ENCODE measurements at regions not wholly inside any gene's neighbourhood (a gene's known extent, or its start where the extent isn't known, plus 50 kb on each side); places are given as distances from the start of the nearest gene placed in this dataset.

DNA sequence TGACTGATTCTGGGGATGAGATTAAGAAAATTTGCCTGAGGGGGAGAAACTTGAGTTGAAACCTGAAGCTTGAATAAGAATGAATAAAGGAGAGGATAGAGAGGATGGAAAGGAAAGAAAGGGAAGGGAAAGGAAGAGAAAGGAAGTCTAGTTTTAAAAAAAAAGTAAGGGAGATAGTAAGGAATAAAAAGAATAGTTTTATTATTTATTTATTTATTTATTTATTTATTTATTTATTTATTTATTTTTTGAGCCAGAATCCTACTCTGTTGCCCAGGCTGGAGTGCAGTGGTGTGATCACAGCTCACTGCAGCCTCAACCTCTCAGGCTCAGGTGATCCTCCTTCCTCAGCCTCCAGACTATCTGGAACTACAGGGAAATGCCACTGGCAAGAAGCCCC is 62.0 kb upstream of the NAF1 start:
- H3K4me1 ChIP-seq = no peaks in the 10 kb centered on the region
- intact Hi-C loops (cut with DNase I; ENCODE audit: low total_unique reads) = loop anchor here (5.0 kb wide), 1 partner anchor 866 kb away; no protein-coding TSS in a partner anchor
- H3K4me3 ChIP-seq = no peak overlapping the region
- TF ChIP-seq POLR2AphosphoS5 (IDR thresholded peaks at IDR 0.05) (no peak), POLR2A (IDR thresholded peaks at IDR 0.05) (no peak)
- TF ChIP-seq, protein P1, sequence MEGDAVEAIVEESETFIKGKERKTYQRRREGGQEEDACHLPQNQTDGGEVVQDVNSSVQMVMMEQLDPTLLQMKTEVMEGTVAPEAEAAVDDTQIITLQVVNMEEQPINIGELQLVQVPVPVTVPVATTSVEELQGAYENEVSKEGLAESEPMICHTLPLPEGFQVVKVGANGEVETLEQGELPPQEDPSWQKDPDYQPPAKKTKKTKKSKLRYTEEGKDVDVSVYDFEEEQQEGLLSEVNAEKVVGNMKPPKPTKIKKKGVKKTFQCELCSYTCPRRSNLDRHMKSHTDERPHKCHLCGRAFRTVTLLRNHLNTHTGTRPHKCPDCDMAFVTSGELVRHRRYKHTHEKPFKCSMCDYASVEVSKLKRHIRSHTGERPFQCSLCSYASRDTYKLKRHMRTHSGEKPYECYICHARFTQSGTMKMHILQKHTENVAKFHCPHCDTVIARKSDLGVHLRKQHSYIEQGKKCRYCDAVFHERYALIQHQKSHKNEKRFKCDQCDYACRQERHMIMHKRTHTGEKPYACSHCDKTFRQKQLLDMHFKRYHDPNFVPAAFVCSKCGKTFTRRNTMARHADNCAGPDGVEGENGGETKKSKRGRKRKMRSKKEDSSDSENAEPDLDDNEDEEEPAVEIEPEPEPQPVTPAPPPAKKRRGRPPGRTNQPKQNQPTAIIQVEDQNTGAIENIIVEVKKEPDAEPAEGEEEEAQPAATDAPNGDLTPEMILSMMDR (IDR thresholded peaks at IDR 0.05) = no peak
- no peaks in the 10 kb centered on the region for H3K27me3 ChIP-seq
- H3K27ac ChIP-seq = no peak overlapping the region
- peaks cover 0 to 6% of the 10 kb centered on the region in 2 donors for H3K9me3 ChIP-seq
- no peak for DNase-seq (ENCODE audit: low spot score in 2 of 2)
- H3K36me3 ChIP-seq = no peaks in the 10 kb centered on the region

DNA sequence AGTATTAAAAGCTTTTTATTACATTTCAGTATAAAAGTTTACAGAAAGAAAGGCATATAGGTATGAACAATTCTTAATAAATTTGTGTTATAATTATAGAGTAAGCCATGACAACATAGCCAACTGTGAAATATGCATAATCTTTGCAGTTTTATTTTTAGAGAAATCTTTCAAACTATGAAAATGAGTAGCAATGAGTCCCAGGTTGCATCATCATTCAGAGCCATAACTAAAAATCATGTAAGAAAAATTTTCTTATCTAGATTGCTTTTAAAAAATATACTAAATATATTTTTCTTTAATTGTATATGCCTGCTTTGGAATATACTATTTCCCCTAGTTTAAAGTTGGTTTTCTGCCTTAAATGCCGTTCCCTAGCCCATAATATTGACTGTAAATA is 54.8 kb upstream of the NAF1 start:
- Histone ChIP-seq H3K4me3 (no peak overlapping the region), H3K27ac (no peak overlapping the region), H3K4me1 (no peaks in the 10 kb centered on the region), H3K36me3 (no peaks in the 10 kb centered on the region), H3K9me3 (no peaks in the 10 kb centered on the region), H3K27me3 (no peaks in the 10 kb centered on the region)
- DNase-seq (ENCODE audit: low spot score in 2 of 2) = no peak
- TF ChIP-seq POLR2AphosphoS5 (IDR thresholded peaks at IDR 0.05) = no peak
- no peak for TF ChIP-seq POLR2A (IDR thresholded peaks at IDR 0.05)
- TF ChIP-seq, protein P1 (IDR thresholded peaks at IDR 0.05) = no peak
- intact Hi-C loops (cut with DNase I; ENCODE audit: low total_unique reads) = no loop called here

DNA sequence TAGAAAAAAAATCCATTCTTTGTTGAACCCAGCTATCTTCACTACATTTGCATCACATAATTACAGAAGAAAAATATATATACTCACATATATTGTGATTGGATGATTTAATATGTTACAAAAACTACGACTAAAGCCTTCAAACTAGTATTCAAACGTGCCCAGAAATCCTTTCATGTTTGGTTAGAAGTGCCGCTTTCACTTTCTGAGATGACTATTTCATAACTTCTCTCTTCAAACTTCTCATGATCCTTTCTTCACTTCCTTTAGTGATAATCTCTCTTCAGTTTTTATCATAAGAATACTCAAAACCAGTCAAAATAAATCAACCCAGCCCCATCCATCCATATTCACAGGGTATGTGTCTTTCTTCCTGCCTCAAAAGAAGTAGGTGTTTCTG is 50.8 kb upstream of the NAF1 start:
- intact Hi-C loops (cut with DNase I; ENCODE audit: low total_unique reads) = no loop called here

More for the DNA sequence above, 50.8 kb upstream of the NAF1 start:
- Histone ChIP-seq H3K27ac (no peak overlapping the region), H3K27me3 (no peaks in the 10 kb centered on the region), H3K36me3 (no peaks in the 10 kb centered on the region), H3K9me3 (no peaks in the 10 kb centered on the region), H3K4me3 (no peak overlapping the region), H3K4me1 (no peaks in the 10 kb centered on the region)
- no peak for DNase-seq (ENCODE audit: low spot score in 2 of 2)
- TF ChIP-seq, protein P1 (IDR thresholded peaks at IDR 0.05) = no peak
- TF ChIP-seq POLR2AphosphoS5 (IDR thresholded peaks at IDR 0.05) = no peak
- TF ChIP-seq POLR2A (IDR thresholded peaks at IDR 0.05) = no peak

Measured in breast epithelium (tissue), 4 donors.